ENCODE measurements at regions not wholly inside any gene's neighbourhood (a gene's known extent, or its start where the extent isn't known, plus 50 kb on each side); places are given as distances from the start of the nearest gene placed in this dataset.

DNA sequence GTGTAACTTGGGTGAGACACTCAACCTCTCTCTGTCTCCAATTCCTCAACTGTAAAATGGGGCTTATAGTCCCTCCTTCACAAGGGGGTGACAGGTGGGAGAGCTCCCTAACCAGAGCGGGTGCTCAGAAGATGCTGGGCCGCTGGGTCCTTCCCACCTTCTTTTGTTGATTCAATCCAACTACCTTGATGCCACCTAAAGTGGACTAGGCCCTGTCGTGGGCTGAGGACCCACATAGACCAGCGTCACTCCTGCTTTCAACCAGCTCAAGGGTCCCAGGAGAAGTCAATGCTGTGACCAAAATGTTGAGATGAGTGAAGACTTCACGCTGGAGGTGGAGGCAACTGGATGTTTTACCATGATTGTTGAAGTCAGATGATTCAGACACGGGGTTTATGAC is 72.7 kb upstream of the WNT11 start:
- no peak for ATAC-seq
- TF ChIP-seq CSRNP3 (CRISPR knock-in tag; IDR thresholded peaks at IDR 0.05) (no peak), ISL1 (CRISPR knock-in tag; IDR thresholded peaks at IDR 0.05) (no peak), ZC3H10 (CRISPR knock-in tag; IDR thresholded peaks at IDR 0.05) (no peak), ZFP30 (CRISPR knock-in tag; IDR thresholded peaks at IDR 0.05) (no peak), POU6F1 (CRISPR knock-in tag; IDR thresholded peaks at IDR 0.05; ENCODE audit: borderline replicate concordance, low read depth) (no peak), GLIS3 (CRISPR knock-in tag; IDR thresholded peaks at IDR 0.05) (no peak), TOX (CRISPR knock-in tag; IDR thresholded peaks at IDR 0.05; ENCODE audit: borderline replicate concordance) (no peak), BACH2 (CRISPR knock-in tag; IDR thresholded peaks at IDR 0.05; ENCODE audit: borderline replicate concordance) (no peak)
- TF ChIP-seq, protein P1, sequence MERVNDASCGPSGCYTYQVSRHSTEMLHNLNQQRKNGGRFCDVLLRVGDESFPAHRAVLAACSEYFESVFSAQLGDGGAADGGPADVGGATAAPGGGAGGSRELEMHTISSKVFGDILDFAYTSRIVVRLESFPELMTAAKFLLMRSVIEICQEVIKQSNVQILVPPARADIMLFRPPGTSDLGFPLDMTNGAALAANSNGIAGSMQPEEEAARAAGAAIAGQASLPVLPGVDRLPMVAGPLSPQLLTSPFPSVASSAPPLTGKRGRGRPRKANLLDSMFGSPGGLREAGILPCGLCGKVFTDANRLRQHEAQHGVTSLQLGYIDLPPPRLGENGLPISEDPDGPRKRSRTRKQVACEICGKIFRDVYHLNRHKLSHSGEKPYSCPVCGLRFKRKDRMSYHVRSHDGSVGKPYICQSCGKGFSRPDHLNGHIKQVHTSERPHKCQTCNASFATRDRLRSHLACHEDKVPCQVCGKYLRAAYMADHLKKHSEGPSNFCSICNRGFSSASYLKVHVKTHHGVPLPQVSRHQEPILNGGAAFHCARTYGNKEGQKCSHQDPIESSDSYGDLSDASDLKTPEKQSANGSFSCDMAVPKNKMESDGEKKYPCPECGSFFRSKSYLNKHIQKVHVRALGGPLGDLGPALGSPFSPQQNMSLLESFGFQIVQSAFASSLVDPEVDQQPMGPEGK (CRISPR knock-in tag; IDR thresholded peaks at IDR 0.05; ENCODE audit: borderline replicate concordance), result no peak

DNA sequence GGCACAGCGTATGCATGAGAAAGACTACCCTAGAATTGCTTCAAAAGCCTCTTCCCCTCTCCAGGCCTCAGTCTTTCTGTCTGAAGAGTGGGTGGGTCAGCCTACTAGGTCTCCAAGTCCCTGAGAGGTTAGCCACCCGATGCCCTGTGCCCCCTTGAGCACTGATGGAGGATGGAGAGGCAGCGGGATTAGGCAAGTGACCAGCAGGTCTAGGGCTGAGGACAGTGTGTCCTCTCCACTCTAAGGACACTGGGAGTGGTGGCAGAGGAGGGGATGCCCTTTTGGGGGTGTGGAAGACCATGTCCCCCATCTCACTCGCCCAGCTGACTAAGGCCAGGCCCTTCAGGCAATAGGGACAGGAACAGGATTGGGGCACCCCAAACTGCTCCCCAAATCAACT is 72.2 kb upstream of the WNT11 start:
- no peak for TF ChIP-seq OSR1 (CRISPR knock-in tag; IDR thresholded peaks at IDR 0.05)
- TF ChIP-seq, protein P1 (CRISPR knock-in tag; IDR thresholded peaks at IDR 0.05; ENCODE audit: borderline replicate concordance), result no peak
- TF ChIP-seq ARNTL (CRISPR knock-in tag; IDR thresholded peaks at IDR 0.05; ENCODE audit: borderline replicate concordance, low read depth), result no peak
- TF ChIP-seq ZC3H10 (CRISPR knock-in tag; IDR thresholded peaks at IDR 0.05), result no peak
- TF ChIP-seq ZFP30 (CRISPR knock-in tag; IDR thresholded peaks at IDR 0.05), result no peak
- TF ChIP-seq, protein P2, sequence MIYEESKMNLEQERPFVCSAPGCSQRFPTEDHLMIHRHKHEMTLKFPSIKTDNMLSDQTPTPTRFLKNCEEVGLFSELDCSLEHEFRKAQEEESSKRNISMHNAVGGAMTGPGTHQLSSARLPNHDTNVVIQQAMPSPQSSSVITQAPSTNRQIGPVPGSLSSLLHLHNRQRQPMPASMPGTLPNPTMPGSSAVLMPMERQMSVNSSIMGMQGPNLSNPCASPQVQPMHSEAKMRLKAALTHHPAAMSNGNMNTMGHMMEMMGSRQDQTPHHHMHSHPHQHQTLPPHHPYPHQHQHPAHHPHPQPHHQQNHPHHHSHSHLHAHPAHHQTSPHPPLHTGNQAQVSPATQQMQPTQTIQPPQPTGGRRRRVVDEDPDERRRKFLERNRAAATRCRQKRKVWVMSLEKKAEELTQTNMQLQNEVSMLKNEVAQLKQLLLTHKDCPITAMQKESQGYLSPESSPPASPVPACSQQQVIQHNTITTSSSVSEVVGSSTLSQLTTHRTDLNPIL (CRISPR knock-in tag; IDR thresholded peaks at IDR 0.05; ENCODE audit: low read depth), result no peak
- no peak for TF ChIP-seq ISL1 (CRISPR knock-in tag; IDR thresholded peaks at IDR 0.05)
- no peak for TF ChIP-seq BACH2 (CRISPR knock-in tag; IDR thresholded peaks at IDR 0.05; ENCODE audit: borderline replicate concordance)
- TF ChIP-seq ZFP3 (CRISPR knock-in tag; IDR thresholded peaks at IDR 0.05), result no peak
- no peak for TF ChIP-seq ZNF565 (CRISPR knock-in tag; conservative IDR thresholded peaks at IDR 0.05; ENCODE audit: low read depth)
- TF ChIP-seq TCF4 (CRISPR knock-in tag; IDR thresholded peaks at IDR 0.05; ENCODE audit: borderline replicate concordance), result no peak
- no peak for TF ChIP-seq TSHZ2 (CRISPR knock-in tag; IDR thresholded peaks at IDR 0.05)
- no peak for TF ChIP-seq CSRNP3 (CRISPR knock-in tag; IDR thresholded peaks at IDR 0.05)
- TF ChIP-seq POU6F1 (CRISPR knock-in tag; IDR thresholded peaks at IDR 0.05; ENCODE audit: borderline replicate concordance, low read depth), result no peak
- TF ChIP-seq PPARA (CRISPR knock-in tag; IDR thresholded peaks at IDR 0.05; ENCODE audit: borderline replicate concordance), result no peak
- TF ChIP-seq ZNF8 (CRISPR knock-in tag; IDR thresholded peaks at IDR 0.05), result no peak
- no peak for TF ChIP-seq GLIS3 (CRISPR knock-in tag; IDR thresholded peaks at IDR 0.05)
- ATAC-seq, result no peak

Data from SK-N-SH treated with all-trans-retinoic acid at 6 μM for 48 hours (cell line).